ENCODE measurements at regions not wholly inside any gene's neighbourhood (a gene's known extent, or its start where the extent isn't known, plus 50 kb on each side); places are given as distances from the start of the nearest gene placed in this dataset.

DNA sequence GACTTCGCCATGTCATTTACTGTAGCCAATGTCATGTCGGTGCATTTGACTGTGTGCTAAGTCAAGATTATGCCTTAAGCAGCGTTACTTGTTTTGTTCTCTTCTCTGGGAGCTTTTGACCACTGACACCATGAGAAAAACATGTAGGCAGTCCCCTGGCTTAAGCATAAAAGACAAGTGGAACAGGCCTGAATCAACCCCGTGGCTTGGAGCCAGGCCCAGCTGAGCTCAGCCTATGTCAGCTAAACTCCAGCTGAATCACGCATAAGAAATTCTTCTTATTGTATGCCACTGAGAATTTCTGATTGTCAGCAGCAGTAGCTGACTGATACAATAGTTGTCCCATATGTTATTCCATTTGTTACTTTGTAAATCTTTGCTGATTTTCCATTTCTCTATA is 261.9 kb downstream of the CBLL2 start:
- Histone ChIP-seq H3K9me3 (ENCODE audit: severe bottlenecking) (no peaks in the 10 kb centered on the region), H3K4me3 (ENCODE audit: low read depth, low read length) (no peak overlapping the region), H3K27me3 (ENCODE audit: insufficient read depth, low read depth, severe bottlenecking) (no peaks in the 10 kb centered on the region), H3K27ac (no peak overlapping the region), H3K36me3 (no peaks in the 10 kb centered on the region)
- no peak for DNase-seq
- TF ChIP-seq, protein P1, sequence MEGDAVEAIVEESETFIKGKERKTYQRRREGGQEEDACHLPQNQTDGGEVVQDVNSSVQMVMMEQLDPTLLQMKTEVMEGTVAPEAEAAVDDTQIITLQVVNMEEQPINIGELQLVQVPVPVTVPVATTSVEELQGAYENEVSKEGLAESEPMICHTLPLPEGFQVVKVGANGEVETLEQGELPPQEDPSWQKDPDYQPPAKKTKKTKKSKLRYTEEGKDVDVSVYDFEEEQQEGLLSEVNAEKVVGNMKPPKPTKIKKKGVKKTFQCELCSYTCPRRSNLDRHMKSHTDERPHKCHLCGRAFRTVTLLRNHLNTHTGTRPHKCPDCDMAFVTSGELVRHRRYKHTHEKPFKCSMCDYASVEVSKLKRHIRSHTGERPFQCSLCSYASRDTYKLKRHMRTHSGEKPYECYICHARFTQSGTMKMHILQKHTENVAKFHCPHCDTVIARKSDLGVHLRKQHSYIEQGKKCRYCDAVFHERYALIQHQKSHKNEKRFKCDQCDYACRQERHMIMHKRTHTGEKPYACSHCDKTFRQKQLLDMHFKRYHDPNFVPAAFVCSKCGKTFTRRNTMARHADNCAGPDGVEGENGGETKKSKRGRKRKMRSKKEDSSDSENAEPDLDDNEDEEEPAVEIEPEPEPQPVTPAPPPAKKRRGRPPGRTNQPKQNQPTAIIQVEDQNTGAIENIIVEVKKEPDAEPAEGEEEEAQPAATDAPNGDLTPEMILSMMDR (IDR thresholded peaks at IDR 0.05; ENCODE audit: low read depth, low read length) = no peak

DNA sequence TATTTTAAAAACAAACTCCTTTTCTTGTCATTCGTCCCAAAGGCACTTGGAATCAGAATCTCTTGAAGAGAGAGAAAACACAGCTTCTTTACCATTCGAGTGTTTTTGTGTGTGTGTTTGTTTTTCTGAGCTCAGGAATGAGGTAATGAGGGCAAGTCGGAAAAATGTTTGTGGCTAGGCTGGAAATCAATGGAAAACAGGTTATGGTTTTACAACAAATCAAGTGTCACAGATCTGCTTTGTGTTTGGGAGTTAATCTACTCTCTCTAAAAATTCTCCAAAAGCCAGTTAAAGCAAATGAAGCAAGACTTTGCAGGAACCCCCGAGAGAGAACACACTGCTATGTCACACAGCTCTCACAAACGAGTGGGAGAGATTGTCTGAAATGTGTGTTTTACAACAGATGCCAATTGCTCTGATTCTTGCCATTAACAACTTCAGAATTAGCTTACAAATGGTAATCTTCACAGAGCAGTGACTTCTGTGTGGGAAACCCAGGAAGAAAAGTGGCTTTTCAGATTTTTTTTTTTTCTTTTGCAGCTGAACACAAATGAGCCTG is 264.1 kb downstream of the CBLL2 start:
- H3K36me3 ChIP-seq = no peaks in the 10 kb centered on the region
- H3K27me3 ChIP-seq (ENCODE audit: insufficient read depth, low read depth, severe bottlenecking) = no peaks in the 10 kb centered on the region
- no peak overlapping the region for H3K27ac ChIP-seq
- H3K9me3 ChIP-seq (ENCODE audit: severe bottlenecking) = no peaks in the 10 kb centered on the region
- TF ChIP-seq, protein P1 (IDR thresholded peaks at IDR 0.05; ENCODE audit: low read depth, low read length) = no peak
- no peak for DNase-seq
- H3K4me3 ChIP-seq (ENCODE audit: low read depth, low read length) = no peak overlapping the region

DNA sequence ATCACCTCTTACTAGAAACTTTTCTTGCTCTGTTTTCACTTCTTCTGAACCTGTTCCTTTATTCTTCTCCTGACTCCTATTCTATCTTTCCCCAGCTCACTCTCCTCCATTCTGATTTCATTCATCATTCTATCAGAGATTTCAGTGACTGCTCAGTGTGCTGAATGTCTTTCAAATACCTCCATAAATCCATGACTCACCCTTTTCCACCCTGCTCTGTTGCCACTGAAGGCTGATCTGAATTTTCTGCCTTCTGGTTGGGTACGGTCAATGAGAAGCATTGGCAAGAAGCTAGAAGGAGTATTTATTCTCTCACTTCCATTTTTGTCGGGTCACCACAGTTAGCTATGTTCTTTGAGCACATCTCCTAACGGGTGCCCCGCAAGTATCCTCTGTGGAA is 265.9 kb downstream of the CBLL2 start:
- Histone ChIP-seq H3K27ac (no peak overlapping the region), H3K9me3 (ENCODE audit: severe bottlenecking) (no peaks in the 10 kb centered on the region), H3K4me3 (ENCODE audit: low read depth, low read length) (no peak overlapping the region), H3K36me3 (no peaks in the 10 kb centered on the region), H3K27me3 (ENCODE audit: insufficient read depth, low read depth, severe bottlenecking) (no peaks in the 10 kb centered on the region)
- no peak for DNase-seq
- TF ChIP-seq, protein P1 (IDR thresholded peaks at IDR 0.05; ENCODE audit: low read depth, low read length) = no peak

DNA sequence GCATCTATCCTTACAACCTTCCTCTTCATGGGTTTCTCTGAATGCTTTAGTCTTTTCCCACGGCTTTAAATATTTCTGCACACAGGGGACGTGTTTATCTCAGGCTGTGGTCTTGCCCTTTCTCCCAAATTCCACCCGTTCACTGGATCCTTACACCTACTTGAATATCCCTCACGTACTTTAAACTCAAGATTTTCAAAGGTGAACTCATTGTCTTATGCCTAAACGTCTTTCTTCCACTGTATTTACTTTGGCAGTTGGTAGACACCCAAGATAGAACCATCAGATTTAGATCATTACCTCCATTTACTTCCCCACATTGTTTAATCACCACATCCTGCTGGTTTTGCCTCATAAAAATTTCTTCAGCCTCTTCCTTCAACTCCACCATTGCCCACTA is 269.2 kb downstream of the CBLL2 start:
- TF ChIP-seq, protein P1 (IDR thresholded peaks at IDR 0.05; ENCODE audit: low read depth, low read length) = no peak
- no peaks in the 10 kb centered on the region for H3K9me3 ChIP-seq (ENCODE audit: severe bottlenecking)
- no peaks in the 10 kb centered on the region for H3K36me3 ChIP-seq
- H3K4me3 ChIP-seq (ENCODE audit: low read depth, low read length) = no peak overlapping the region
- H3K27me3 ChIP-seq (ENCODE audit: insufficient read depth, low read depth, severe bottlenecking) = no peaks in the 10 kb centered on the region
- H3K27ac ChIP-seq = no peak overlapping the region
- DNase-seq = no peak

DNA sequence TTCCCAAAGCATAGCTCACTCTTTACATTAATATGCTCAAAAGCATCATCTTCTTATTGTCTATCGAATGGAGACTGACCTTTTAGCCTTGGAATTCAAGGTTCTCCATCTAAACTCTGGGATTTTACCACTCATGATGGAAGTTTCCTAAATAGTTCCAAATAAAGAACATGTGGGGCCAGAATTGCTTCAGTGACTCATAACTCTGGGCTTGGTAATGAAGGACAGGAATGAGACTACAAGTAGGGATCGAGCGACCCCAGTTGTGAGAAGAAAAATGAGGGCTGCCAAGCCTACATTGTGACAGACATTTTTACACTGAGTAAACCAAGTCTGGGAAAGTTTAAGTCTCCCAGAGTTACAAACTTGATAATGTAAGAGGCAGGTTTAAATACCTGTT is 269.9 kb downstream of the CBLL2 start:
- Histone ChIP-seq H3K9me3 (ENCODE audit: severe bottlenecking) (no peaks in the 10 kb centered on the region), H3K4me3 (ENCODE audit: low read depth, low read length) (no peak overlapping the region), H3K36me3 (no peaks in the 10 kb centered on the region), H3K27ac (no peak overlapping the region), H3K27me3 (ENCODE audit: insufficient read depth, low read depth, severe bottlenecking) (no peaks in the 10 kb centered on the region)
- TF ChIP-seq, protein P1 (IDR thresholded peaks at IDR 0.05; ENCODE audit: low read depth, low read length) = no peak
- no peak for DNase-seq

DNA sequence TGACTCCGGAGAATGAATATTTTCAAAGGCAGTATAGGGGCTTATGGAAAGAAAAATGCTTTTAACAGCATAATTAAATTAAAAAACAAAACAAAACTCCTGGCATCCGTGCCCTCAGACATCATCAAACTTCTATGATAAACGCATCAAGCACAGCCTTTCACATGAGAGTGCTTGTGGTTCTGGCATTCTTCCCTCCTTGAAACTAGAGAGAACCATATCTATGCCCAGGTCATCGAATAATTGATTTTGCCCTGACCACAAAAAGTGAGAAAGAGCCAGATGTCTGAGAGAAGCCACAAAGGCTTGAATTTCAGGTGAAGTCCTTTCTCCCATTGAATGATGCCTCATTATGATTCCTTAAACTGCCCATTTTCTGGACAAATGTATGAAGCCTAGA is 286.8 kb downstream of the CBLL2 start:
- TF ChIP-seq, protein P1 (IDR thresholded peaks at IDR 0.05; ENCODE audit: low read depth, low read length) = no peak
- no peak for DNase-seq
- Histone ChIP-seq H3K27ac (no peak overlapping the region), H3K9me3 (ENCODE audit: severe bottlenecking) (no peaks in the 10 kb centered on the region), H3K36me3 (no peaks in the 10 kb centered on the region), H3K4me3 (ENCODE audit: low read depth, low read length) (no peak overlapping the region), H3K27me3 (ENCODE audit: insufficient read depth, low read depth, severe bottlenecking) (peaks cover 6% of the 10 kb centered on the region)

Data from WERI-Rb-1 (cell line).